ENCODE measurements at regions not wholly inside any gene's neighbourhood (a gene's known extent, or its start where the extent isn't known, plus 50 kb on each side); places are given as distances from the start of the nearest gene placed in this dataset.

DNA sequence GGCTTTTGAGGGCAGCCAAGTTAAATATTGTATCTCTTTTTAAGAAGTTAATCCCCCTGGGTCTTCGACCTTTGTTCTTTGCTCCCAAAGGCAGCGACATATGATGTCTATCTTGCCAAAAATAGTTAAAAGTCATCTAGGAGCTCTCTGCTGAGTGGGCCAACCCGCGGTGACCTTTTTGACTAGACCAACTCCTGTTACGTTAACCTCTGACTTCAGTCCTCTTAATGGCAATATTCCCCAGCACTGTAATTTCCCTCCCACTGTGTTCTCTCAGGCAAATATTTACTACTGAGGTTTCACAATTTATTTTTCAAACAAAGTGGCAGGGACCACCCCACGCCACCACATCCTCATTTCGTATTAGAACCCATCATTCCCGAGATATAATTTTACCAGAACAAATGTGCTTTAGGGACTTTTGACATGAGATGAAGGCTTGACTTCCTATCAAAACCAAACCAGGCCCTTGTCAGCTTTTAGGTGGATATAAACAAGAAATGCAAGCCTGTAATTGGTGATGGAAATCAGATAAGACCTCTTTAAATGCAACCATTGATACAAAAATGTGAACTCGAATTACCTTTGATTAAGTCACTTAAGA lies 764.7 kb downstream of the SATB2 start:
- intact Hi-C loops (cut with micrococcal nuclease; ENCODE audit: unreplicated experiment): no loop called here
- ChIA-PET POLR2A (ENCODE audit: unreplicated experiment) (no interaction called here), CTCF (no interaction called here)
- H3K4me2 ChIP-seq: no peak overlapping the region
- no peak overlapping the region for H2AFZ ChIP-seq
- no peaks in the 10 kb centered on the region for H3F3A ChIP-seq (ENCODE audit: insufficient read depth, low read depth)
- no peaks in the 10 kb centered on the region for H3K4me1 ChIP-seq (replicated peaks; ENCODE audit: insufficient read depth)
- H3K27ac ChIP-seq: no peak overlapping the region
- BruUV-seq (replicated peaks): no TSS peak
- H3K79me2 ChIP-seq (ENCODE audit: low read depth): no peaks in the 10 kb centered on the region
- H3K27me3 ChIP-seq (ENCODE audit: insufficient read depth, low read depth): no peaks in the 10 kb centered on the region
- no peak overlapping the region for H3K4me3 ChIP-seq
- no peaks in the 10 kb centered on the region for H3K9me2 ChIP-seq (ENCODE audit: insufficient read depth)
- H3K36me3 ChIP-seq (ENCODE audit: low read depth): no peaks in the 10 kb centered on the region
- no peaks in the 10 kb centered on the region for H3K9me3 ChIP-seq (ENCODE audit: insufficient read depth, low read depth)
- H4K20me1 ChIP-seq (ENCODE audit: insufficient read depth): no peaks in the 10 kb centered on the region
- no peak for TF ChIP-seq EZH2 (IDR thresholded peaks at IDR 0.05; ENCODE audit: low read depth)
- TF ChIP-seq, protein P1, sequence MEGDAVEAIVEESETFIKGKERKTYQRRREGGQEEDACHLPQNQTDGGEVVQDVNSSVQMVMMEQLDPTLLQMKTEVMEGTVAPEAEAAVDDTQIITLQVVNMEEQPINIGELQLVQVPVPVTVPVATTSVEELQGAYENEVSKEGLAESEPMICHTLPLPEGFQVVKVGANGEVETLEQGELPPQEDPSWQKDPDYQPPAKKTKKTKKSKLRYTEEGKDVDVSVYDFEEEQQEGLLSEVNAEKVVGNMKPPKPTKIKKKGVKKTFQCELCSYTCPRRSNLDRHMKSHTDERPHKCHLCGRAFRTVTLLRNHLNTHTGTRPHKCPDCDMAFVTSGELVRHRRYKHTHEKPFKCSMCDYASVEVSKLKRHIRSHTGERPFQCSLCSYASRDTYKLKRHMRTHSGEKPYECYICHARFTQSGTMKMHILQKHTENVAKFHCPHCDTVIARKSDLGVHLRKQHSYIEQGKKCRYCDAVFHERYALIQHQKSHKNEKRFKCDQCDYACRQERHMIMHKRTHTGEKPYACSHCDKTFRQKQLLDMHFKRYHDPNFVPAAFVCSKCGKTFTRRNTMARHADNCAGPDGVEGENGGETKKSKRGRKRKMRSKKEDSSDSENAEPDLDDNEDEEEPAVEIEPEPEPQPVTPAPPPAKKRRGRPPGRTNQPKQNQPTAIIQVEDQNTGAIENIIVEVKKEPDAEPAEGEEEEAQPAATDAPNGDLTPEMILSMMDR (conservative IDR thresholded peaks at IDR 0.05): no peak
- no peak for DNase-seq

DNA sequence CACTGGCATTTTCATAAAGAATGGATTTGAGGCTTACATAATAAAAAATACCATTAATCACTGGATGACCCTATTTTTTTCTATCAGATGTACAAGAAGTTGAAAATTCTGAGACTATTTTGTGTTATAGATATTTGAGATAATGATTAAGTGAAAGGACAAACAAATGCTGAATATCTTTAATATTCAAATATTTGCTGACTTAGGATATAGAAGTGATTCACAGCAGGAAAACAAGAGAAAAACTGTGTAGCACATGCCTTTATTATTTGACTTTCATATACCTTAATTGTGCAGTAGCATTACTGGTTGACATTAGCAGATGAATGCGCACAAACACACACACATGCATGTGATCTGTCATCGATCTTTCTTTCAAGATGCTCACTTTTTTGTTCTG lies 766.5 kb downstream of the SATB2 start:
- CTCF ChIA-PET: no interaction called here
- H3K36me3 ChIP-seq (ENCODE audit: low read depth): no peaks in the 10 kb centered on the region
- H3K4me2 ChIP-seq: no peak overlapping the region
- POLR2A ChIA-PET (ENCODE audit: unreplicated experiment): no interaction called here
- H3K27ac ChIP-seq: no peak overlapping the region
- no peak overlapping the region for H3K4me3 ChIP-seq
- H3K9me3 ChIP-seq (ENCODE audit: insufficient read depth, low read depth): no peaks in the 10 kb centered on the region
- no peak for DNase-seq
- no peak overlapping the region for H2AFZ ChIP-seq
- H3K4me1 ChIP-seq (replicated peaks; ENCODE audit: insufficient read depth): no peaks in the 10 kb centered on the region
- TF ChIP-seq, protein P1 (conservative IDR thresholded peaks at IDR 0.05): no peak
- no peak for TF ChIP-seq EZH2 (IDR thresholded peaks at IDR 0.05; ENCODE audit: low read depth)
- H4K20me1 ChIP-seq (ENCODE audit: insufficient read depth): no peaks in the 10 kb centered on the region
- H3K27me3 ChIP-seq (ENCODE audit: insufficient read depth, low read depth): no peaks in the 10 kb centered on the region
- H3K79me2 ChIP-seq (ENCODE audit: low read depth): no peaks in the 10 kb centered on the region
- H3F3A ChIP-seq (ENCODE audit: insufficient read depth, low read depth): no peaks in the 10 kb centered on the region
- no peaks in the 10 kb centered on the region for H3K9me2 ChIP-seq (ENCODE audit: insufficient read depth)
- intact Hi-C loops (cut with micrococcal nuclease; ENCODE audit: unreplicated experiment): no loop called here
- BruUV-seq (replicated peaks): no TSS peak

DNA sequence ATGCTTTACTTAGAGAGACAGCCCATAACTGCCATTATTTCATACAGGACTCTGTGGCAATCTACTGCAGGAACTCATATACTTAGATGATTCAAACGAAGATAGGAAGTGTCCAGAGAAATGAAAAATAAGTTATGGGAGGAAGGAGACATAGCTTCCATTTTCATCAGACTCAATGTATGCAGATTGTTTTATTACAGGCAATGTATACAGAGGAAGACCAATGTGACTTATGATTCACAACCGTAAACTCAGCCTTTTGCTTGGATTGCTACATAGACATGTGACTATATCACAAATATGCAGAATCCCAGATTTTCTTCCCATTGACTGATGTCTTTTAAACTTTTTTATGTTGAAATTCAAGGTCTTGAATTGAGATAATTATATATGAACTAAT lies 793.4 kb downstream of the SATB2 start:
- no peaks in the 10 kb centered on the region for H3F3A ChIP-seq (ENCODE audit: insufficient read depth, low read depth)
- ChIA-PET CTCF (no interaction called here), POLR2A (ENCODE audit: unreplicated experiment) (no interaction called here)
- no peaks in the 10 kb centered on the region for H3K79me2 ChIP-seq (ENCODE audit: low read depth)
- no peak for DNase-seq
- no peaks in the 10 kb centered on the region for H3K27me3 ChIP-seq (ENCODE audit: insufficient read depth, low read depth)
- no peak overlapping the region for H2AFZ ChIP-seq
- H3K9me2 ChIP-seq (ENCODE audit: insufficient read depth): no peaks in the 10 kb centered on the region
- TF ChIP-seq EZH2 (IDR thresholded peaks at IDR 0.05; ENCODE audit: low read depth): no peak
- TF ChIP-seq, protein P1 (conservative IDR thresholded peaks at IDR 0.05): no peak
- no peaks in the 10 kb centered on the region for H3K4me1 ChIP-seq (replicated peaks; ENCODE audit: insufficient read depth)
- H4K20me1 ChIP-seq (ENCODE audit: insufficient read depth): no peaks in the 10 kb centered on the region
- no TSS peak for BruUV-seq (replicated peaks)
- no peak overlapping the region for H3K4me3 ChIP-seq
- H3K27ac ChIP-seq: no peak overlapping the region
- H3K9me3 ChIP-seq (ENCODE audit: insufficient read depth, low read depth): no peaks in the 10 kb centered on the region; the same call in 1 of the 2 replicates
- no peak overlapping the region for H3K4me2 ChIP-seq
- no peaks in the 10 kb centered on the region for H3K36me3 ChIP-seq (ENCODE audit: low read depth)
- intact Hi-C loops (cut with micrococcal nuclease; ENCODE audit: unreplicated experiment): no loop called here

All from PC-9 (cell line).